ENCODE measurements at regions not wholly inside any gene's neighbourhood (a gene's known extent, or its start where the extent isn't known, plus 50 kb on each side); places are given as distances from the start of the nearest gene placed in this dataset.
"Not testable (repeated sequence)": the region's sequence is repeated elsewhere in the genome, so short reads cannot be mapped to it uniquely, and the experiment has no call there.

GRCh38 chr3:177490626-177491025, 293.3 kb upstream of the TBL1XR1 start:
- TF ChIP-seq, protein P1, sequence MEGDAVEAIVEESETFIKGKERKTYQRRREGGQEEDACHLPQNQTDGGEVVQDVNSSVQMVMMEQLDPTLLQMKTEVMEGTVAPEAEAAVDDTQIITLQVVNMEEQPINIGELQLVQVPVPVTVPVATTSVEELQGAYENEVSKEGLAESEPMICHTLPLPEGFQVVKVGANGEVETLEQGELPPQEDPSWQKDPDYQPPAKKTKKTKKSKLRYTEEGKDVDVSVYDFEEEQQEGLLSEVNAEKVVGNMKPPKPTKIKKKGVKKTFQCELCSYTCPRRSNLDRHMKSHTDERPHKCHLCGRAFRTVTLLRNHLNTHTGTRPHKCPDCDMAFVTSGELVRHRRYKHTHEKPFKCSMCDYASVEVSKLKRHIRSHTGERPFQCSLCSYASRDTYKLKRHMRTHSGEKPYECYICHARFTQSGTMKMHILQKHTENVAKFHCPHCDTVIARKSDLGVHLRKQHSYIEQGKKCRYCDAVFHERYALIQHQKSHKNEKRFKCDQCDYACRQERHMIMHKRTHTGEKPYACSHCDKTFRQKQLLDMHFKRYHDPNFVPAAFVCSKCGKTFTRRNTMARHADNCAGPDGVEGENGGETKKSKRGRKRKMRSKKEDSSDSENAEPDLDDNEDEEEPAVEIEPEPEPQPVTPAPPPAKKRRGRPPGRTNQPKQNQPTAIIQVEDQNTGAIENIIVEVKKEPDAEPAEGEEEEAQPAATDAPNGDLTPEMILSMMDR (IDR thresholded peaks at IDR 0.05; ENCODE audit: control insufficient read depth, insufficient read depth, low read depth, low read length, missing control alignments) = no peak
- no peak for DNase-seq (ENCODE audit: low read depth)

GRCh38 chr3:177491296-177492032, 294.2 kb upstream of the TBL1XR1 start:
- no peak for DNase-seq (ENCODE audit: low read depth)
- no peak overlapping the region for H3K4me3 ChIP-seq (ENCODE audit: control insufficient read depth, low read depth, low read length)
- TF ChIP-seq, protein P1 (IDR thresholded peaks at IDR 0.05; ENCODE audit: control insufficient read depth, insufficient read depth, low read depth, low read length, missing control alignments) = no peak

More at GRCh38 chr3:177490626-177491025, 293.3 kb upstream of the TBL1XR1 start:
- no peak overlapping the region for H3K4me3 ChIP-seq (ENCODE audit: control insufficient read depth, low read depth, low read length)

DNA sequence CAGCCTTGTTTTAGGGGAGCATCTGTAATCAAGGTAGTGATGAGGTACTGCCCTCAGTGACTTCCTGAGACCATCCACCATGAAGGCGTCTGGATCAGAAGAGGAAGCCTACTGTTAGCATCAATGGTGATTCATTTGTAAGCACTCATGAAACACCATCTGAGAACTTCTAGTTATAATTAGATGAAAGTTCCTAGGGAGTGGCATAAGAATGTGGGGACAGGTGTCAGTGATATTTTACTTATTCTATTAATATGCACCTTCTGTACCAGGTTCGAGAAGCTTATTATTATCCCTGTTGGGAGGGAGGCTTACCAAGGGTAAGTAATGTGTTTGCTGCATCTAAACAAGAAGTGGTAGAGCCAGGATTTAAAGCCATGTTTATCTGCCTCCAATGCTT, 295.8 kb upstream of the TBL1XR1 start:
- no peak overlapping the region for H3K4me3 ChIP-seq (ENCODE audit: control insufficient read depth, low read depth, low read length)
- no peak for DNase-seq (ENCODE audit: low read depth)
- TF ChIP-seq, protein P1 (IDR thresholded peaks at IDR 0.05; ENCODE audit: control insufficient read depth, insufficient read depth, low read depth, low read length, missing control alignments) = no peak

DNA sequence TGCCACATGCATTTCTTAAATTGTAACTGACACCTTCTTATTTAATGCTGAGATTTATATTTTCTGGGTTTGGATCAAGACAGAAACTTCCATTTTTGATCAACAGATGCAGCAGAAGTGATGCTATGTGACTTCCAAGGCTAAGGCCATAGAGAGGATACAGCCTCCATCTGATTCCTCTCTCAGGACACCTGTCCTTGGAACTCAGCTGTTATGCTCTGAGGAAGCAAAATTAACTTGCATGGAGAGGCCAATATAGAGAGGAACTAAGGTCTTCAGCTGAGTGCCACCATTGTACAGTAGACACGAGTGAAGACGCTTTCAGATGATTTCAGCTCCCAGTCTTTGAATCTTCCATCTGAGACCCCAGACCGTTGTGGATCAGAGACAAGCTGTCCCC, 296.9 kb upstream of the TBL1XR1 start:
- H3K4me3 ChIP-seq (ENCODE audit: control insufficient read depth, low read depth, low read length) = no peak overlapping the region
- TF ChIP-seq, protein P1 (IDR thresholded peaks at IDR 0.05; ENCODE audit: control insufficient read depth, insufficient read depth, low read depth, low read length, missing control alignments) = no peak
- no peak for DNase-seq (ENCODE audit: low read depth)

DNA sequence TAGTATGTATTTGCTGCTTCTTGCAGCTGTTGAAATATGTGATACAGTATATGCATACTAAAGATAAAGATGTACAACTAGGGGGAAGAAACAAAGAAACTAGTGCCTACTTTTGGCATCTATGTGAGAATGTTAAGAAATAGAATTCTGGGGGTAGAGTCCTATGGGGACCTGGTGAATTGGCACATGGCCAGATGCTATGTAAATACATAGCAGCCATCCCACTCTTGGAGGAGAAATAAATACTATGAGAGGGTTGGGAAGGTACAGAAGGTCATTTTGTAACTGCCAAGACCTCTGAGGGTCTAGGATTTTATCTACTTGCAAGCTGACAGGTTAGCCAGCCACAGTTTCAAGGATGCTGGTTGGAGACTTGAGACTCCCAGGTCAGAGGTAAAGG, 298.3 kb upstream of the TBL1XR1 start:
- TF ChIP-seq, protein P1 (IDR thresholded peaks at IDR 0.05; ENCODE audit: control insufficient read depth, insufficient read depth, low read depth, low read length, missing control alignments) = no peak
- no peak overlapping the region for H3K4me3 ChIP-seq (ENCODE audit: control insufficient read depth, low read depth, low read length)
- no peak for DNase-seq (ENCODE audit: low read depth)

DNA sequence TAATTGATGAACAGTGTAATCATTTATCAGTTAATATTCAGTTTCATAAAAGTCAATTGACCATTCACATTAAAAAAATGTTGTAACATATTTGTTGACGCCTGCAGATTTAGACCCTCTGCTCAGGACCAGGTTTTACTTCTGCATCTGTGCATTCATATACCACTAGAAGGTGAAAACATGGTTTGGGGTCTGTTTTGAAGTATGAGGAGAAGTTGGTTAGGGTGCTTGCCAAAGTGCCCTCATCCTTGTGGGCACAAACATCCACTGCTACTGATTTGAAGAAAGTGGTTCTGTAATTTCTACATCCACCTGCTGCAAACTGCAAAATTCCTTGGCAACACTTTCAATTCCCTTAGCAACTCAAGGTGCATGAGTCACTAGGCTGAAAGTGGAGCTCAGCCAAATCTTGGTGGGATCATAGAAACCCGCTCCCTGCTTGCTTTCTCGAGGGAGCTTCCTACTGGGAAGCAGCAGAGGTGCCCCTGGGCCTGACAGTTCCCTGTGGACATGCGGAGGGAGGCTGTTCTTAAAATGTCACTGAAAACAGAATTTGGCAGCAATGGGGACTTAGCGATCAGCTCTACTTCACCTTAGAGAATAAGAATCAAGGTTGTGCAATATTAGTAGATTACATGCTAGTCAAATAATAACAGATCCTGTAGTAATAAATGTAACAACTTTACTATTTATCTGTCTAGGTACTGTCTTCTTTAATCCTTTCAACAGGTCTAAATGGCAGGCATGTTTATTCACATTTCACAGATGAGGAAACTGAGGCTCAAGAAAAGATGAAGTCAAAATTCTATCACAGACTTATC, 301.0 kb upstream of the TBL1XR1 start:
- DNase-seq (ENCODE audit: low read depth) = no peak
- no peak overlapping the region for H3K4me3 ChIP-seq (ENCODE audit: control insufficient read depth, low read depth, low read length)
- TF ChIP-seq, protein P1 (IDR thresholded peaks at IDR 0.05; ENCODE audit: control insufficient read depth, insufficient read depth, low read depth, low read length, missing control alignments) = no peak

- H3K4me3 ChIP-seq (ENCODE audit: control insufficient read depth, low read depth, low read length); DNase-seq (ENCODE audit: low read depth): not testable (repeated sequence)
Measured at GRCh38 chr3:177499039-177499438, 301.8 kb upstream of the TBL1XR1 start.
